ENCODE measurements at regions not wholly inside any gene's neighbourhood (a gene's known extent, or its start where the extent isn't known, plus 50 kb on each side); places are given as distances from the start of the nearest gene placed in this dataset.

GRCh38 chr2:44879269-44880124 is 62.0 kb upstream of the SIX3 start:
- DNase-seq: no peak

GRCh38 chr2:44880125-44880483 is 61.4 kb upstream of the SIX3 start:
- no peak for DNase-seq

GRCh38 chr2:44881856-44882255 is 59.6 kb upstream of the SIX3 start:
- DNase-seq: no peak

GRCh38 chr2:44883356-44883755 is 58.1 kb upstream of the SIX3 start:
- DNase-seq: no peak

GRCh38 chr2:44884231-44884630 is 57.3 kb upstream of the SIX3 start:
- DNase-seq: no peak

- DNase-seq: no peak
These were observed 56.8 kb upstream of the SIX3 start for GRCh38 chr2:44884677-44885076.

- no peak for DNase-seq
These were observed 55.1 kb upstream of the SIX3 start for GRCh38 chr2:44886414-44886813.

DNA sequence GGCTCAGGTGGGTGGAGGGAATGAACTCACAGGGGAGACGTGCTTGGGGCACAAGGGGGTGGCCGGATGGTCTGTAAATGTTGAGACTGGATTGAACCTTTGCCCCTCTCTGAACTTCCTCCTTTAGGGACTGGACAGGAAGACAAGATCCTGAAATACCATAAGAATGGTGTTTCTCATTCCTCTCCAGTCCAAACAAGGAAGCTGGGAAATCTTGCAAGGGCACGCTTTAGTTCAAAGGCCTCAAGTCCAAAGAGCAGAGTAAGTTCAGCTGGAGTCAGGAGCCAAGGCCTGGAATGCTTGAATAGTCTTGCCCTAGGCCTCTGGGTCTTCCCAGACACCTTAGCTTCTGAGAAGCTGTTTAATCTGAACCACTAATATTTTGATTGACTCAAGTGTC is 52.4 kb upstream of the SIX3 start:
- DNase-seq: no peak

All from NCI-H774 (cell line).